Suppressor macrophage (primary cell): ENCODE measurements at regions not wholly inside any gene's neighbourhood (a gene's known extent, or its start where the extent isn't known, plus 50 kb on each side); places are given as distances from the start of the nearest gene placed in this dataset.
"Not testable (repeated sequence)": the region's sequence is repeated elsewhere in the genome, so short reads cannot be mapped to it uniquely, and the experiment has no call there.

Source experiments
- DNase-seq, 4 experiments: peaks; one replicate each; pipeline ENCODE4 v3.0.0-alpha.2; 2020 to 2022

DNA sequence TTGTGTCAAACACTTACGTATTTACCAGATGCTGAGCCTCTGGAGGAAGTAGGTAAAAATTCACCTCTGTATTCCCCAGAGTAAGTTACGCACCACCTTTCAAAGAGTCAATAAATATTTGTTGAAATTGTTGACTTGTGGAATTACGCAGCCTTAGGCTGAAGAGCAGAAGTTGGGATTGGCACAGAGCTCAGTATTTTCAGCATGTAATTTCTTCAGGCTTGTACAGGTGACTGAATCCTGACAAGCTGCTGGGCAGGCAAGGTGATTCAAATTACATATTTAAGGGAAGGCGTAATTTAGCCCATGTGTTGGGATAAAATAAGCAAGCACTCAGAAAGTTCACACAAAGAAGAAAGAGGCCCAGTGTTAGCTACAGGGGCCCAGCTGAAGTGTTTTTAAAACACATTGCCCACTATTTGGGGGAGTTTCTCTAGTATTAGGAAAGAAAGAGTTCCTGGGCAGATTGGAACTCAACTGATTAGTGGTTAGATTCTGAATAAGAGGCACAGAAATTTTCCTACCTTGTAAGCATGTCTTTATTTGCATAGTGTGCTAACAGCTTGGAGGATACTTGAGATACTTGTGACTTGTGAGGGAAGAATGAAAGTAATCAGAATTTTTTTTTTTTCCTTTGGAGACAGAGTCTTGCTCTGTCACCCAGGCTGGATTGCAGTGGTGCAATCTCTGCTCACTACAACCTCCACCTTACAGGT, 165.3 kb upstream of the FBXL7 start:
- no peak for DNase-seq

GRCh38 chr5:15333091-15333490, 166.9 kb upstream of the FBXL7 start:
- no peak for DNase-seq

- no peak for DNase-seq
Observed at GRCh38 chr5:15326932-15327331, 173.0 kb upstream of the FBXL7 start.

GRCh38 chr5:15326471-15326870, 173.5 kb upstream of the FBXL7 start:
- DNase-seq = no peak

- DNase-seq = no peak
Observed at GRCh38 chr5:15322421-15322820, 177.6 kb upstream of the FBXL7 start.

DNA sequence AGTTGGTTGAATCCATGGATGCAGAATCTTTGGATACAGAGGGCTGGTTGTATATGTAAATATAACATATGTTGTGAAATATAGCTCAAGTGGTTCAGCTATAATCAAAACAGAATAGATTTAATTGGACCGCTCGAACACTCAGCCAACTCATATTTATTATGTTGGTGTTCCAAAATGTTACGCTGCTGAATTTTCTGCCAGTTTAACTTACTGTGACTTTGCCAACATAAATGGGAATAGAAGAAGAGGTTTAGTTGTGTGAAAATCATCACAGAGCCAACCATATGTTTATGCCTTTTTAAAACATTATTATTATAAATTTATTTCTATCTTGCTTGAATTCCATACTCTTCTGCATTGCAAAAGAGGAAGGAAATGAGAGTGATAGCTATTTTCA, 178.2 kb upstream of the FBXL7 start:
- DNase-seq = no peak

- no peak for DNase-seq
Observed at GRCh38 chr5:15320871-15321270, 179.1 kb upstream of the FBXL7 start.

DNA sequence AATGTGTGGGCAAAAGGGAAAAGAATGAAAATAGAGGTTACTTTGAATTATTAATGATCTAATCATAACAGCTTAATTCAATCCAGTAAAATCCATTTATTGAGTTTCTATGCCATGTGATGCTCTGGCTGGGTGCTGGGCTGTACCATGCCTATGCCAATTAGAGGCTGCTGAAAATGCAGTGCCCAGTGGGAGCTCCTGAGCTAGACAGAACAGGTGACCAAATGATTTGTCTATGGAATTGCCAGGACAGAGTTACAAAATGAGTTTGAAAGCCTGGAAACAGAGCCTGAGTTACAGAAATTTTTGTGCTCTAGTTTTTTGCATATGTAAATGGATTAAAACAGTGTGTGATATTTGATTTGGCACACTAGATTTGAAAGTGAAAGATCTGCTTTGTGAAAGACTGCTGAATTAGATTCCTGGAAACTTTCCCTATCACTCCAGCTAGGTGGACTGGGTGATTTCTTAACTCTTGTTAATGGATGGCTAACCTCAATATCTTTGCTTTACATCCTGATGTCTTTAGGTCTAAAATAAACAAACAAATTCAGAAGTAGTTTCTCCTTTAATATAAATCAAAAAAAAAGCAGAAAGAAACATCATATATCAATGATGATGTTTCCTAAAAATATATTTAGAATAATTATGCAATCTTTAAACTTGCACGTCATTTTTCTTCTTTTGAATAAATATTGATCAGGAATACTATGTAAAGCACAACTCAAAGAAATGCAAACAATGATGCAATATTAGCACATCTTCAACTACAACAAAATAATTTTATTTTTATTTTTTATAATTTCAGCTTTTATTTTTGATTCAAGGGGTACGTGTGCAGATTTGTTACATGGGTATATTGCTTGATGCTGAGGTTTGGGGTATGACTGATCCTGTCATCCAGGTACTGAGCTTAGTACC, 194.8 kb upstream of the FBXL7 start:
- no peak for DNase-seq

- no peak for DNase-seq
Observed at GRCh38 chr5:15304066-15304731, 195.8 kb upstream of the FBXL7 start.

GRCh38 chr5:15300141-15300540, 199.8 kb upstream of the FBXL7 start:
- no peak for DNase-seq

DNA sequence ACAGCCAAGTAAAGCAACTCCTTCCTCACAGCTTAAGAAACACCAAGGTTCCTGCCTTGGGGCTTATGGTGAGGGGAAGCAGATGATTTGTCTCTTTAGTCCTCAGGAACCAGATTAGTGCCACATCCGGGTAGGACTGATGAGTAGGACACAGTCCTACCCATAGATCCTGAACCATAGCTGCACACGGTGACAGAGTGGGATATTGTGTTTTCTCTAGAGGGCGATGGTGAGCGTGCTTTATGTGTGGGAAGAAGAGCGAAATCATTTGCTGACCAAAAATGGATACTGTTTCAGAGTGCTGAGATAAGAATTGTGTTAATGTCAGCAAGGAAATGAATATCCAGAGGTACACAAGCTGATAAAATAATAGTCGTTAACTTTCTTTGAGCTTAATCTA, 209.0 kb upstream of the FBXL7 start:
- no peak for DNase-seq

- DNase-seq = no peak
Observed at GRCh38 chr5:15286650-15287049, 213.3 kb upstream of the FBXL7 start.

GRCh38 chr5:15285901-15286583, 213.9 kb upstream of the FBXL7 start:
- DNase-seq = no peak

DNA sequence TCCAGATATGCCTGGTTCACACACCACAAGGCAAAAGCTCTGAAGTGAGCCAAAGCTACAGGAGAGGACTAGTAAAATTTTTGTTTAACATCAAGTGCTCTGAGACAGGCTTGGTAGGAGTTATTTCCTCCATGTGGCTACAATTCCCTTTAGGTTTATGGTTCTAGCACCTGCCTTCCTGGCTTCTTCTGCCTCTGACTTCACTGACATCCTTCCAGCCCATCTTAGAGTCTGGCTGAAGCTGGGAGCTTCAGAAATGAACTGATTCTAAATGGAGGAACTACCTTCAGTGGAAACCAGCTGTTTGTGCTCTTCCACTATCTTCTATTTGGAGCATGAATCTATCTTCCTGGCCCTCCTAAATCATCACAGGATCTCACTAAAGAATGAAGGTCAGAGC, 215.3 kb upstream of the FBXL7 start:
- no peak for DNase-seq

DNA sequence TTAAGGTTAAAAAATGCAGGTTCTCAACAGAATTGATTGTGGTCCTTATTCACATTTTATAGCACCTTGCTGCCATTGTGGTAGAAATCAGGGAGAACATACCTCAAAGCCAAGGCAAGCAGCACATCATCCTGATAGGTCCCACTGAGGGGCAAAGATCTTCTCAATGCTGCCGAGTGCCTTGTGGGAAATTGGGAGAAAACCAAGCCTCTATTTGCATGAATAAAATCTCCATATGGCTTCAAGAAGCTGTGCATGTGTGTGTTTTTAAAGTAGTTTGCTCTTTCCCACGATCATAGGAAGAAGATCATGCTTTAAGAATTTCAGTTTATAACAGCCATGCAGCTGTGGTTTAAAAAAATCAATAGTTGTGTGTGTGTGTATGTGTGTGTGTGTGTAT, 216.9 kb upstream of the FBXL7 start:
- no peak for DNase-seq

DNA sequence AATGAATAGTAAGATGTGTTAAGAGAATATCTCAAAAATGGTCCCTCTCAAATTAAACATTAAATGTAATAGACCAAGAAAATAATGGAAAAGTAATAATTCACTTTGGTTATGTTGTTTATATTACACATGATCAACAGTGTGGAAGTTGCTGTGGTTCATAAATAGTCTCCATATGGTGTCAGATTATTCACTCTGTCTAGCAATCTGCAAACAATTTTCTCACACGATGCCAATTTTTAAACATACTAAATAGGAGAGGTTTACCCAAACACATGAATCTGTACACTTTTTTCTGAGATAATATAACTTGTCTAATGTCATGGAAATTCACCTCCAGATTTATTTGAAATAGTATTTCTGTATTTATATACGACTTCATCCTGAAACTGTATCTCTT, 217.4 kb upstream of the FBXL7 start:
- DNase-seq = no peak

DNA sequence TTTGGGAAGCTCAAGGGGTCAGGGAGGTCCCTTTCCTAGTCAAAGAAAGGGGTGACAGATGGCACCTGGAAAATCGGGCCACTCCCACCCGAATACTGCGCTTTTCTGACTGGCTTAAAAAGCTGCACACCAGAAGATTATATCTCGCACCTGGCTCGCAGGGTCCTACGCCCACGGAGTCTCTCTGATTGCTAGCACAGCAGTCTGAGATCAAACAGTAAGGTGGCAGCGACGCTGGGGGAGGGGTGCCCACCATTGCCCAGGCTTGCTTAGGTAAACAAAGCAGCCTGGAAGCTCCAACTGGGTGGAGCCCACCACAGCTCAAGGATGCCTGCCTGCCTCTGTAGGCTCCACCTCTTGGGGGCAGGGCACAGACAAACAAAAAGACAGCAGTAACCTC, 228.4 kb upstream of the FBXL7 start:
- not testable (repeated sequence) for DNase-seq

GRCh38 chr5:15267966-15268365, 232.0 kb upstream of the FBXL7 start:
- DNase-seq = no peak

DNA sequence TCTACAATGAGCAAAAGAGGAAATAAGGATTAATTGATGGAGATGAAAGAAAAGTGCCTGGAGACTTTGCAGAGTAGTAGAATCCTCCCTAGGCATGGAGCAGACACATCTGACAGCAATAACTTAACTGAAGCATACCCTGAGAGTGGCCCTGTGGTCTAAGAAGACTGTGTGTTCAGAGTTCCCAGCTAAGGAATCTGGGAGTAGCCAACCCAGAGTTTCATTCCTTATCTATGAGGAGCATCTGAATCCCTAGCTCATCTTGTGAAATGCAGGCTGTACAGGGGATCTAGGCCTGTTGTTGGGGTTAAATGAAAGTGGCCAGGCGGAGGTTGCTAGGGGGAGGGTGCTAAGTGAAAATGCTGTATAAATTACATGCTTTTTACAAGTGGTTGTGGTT, 233.1 kb upstream of the FBXL7 start:
- no peak for DNase-seq

DNA sequence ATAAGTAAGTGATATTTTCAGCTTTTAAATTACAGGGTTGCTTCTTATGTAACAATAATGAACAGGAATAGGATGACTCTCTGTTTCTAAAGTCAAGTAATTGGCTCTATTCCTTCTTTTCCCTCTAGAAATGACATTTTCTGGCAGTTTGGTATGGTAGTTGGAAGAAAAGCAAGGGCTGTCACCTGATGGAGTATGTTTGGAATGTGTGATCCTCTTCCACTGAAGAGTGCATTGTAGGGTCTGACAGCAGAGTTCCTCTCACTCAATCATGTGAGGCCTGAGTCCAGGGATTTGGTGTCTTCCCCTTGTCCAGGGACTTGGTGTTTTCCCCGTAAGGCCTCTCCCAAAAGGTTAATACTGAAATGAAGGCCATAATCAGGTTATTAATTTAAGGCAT, 233.8 kb upstream of the FBXL7 start:
- no peak for DNase-seq

- DNase-seq = no peak
Observed at GRCh38 chr5:15263942-15264341, 236.0 kb upstream of the FBXL7 start.

DNA sequence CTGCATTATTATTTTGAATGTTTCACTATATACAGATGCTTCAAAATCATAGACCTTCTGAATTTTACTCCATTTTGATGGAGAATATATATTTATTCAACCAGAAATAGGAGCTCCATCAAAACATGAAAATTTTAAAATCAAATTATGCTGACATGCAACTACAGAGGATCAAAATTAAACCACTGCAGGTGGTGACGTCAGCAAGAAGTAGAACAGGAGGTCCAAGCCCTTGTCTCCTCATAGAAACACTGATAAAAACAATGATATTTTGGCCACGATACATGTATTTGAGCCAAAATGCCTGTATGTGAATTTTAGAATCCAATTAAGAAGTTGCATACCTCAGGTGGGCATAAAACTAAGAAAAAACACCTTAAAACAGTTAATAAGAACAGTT, 236.6 kb upstream of the FBXL7 start:
- no peak for DNase-seq
